Smooth muscle cell (in vitro differentiated cells): ENCODE measurements at regions not wholly inside any gene's neighbourhood (a gene's known extent, or its start where the extent isn't known, plus 50 kb on each side); places are given as distances from the start of the nearest gene placed in this dataset.

ENCODE experiments used
- DNase-seq: peaks from one replicate; lab custom pipeline; 2025; ENCODE audit not compliant: unreplicated experiment; lab: John Stamatoyannopoulos, UW
- H2AFZ ChIP-seq: fragments of 200-600 bp; sonication (generic); 2 replicates; pipeline ENCODE4 v1.6.0; 2016; ENCODE audit warnings: antibody characterized with exemption, low read depth, mild to moderate bottlenecking
- H3F3A ChIP-seq: fragments of 200-600 bp; sonication (generic); 2 replicates; pipeline ENCODE4 v1.6.0; 2017; ENCODE audit warnings: antibody characterized with exemption, low read depth
- H3K27ac ChIP-seq: fragments of 200-600 bp; sonication (generic); 2 replicates; pipeline ENCODE4 v1.5.1; 2016; ENCODE audit warnings: low read depth, mild to moderate bottlenecking
- H3K27me3 ChIP-seq: fragments of 200-600 bp; sonication (generic); 2 replicates; pipeline ENCODE4 v1.6.1; 2016; ENCODE audit warnings: low read depth, mild to moderate bottlenecking
- H3K36me3 ChIP-seq: fragments of 200-600 bp; sonication (generic); 2 replicates; pipeline ENCODE4 v1.5.1; 2016; ENCODE audit warnings: low read depth
- H3K4me1 ChIP-seq: fragments of 200-600 bp; sonication (generic); 2 replicates; pipeline ENCODE4 v1.5.1; 2016; ENCODE audit warnings: low read depth
- H3K4me2 ChIP-seq: fragments of 200-600 bp; sonication (generic); 2 replicates; pipeline ENCODE4 v1.6.0; 2016; ENCODE audit warnings: mild to moderate bottlenecking
- H3K4me3 ChIP-seq: fragments of 200-600 bp; sonication (generic); 2 replicates; pipeline ENCODE4 v1.5.1; 2016; ENCODE audit warnings: mild to moderate bottlenecking
- H3K79me2 ChIP-seq: fragments of 200-600 bp; sonication (generic); 2 replicates; pipeline ENCODE4 v1.6.0; 2016; ENCODE audit warnings: low read depth, mild to moderate bottlenecking
- H3K9ac ChIP-seq: fragments of 200-600 bp; sonication (generic); 2 replicates; pipeline ENCODE4 v1.6.0; 2016; ENCODE audit warnings: low read depth
- H3K9me3 ChIP-seq: fragments of 200-600 bp; sonication (generic); replicated peaks from 2 replicates; pipeline ENCODE4 v1.5.1; 2016; ENCODE audit warnings: low read depth
- H4K20me1 ChIP-seq: fragments of 200-600 bp; sonication (generic); 2 replicates; pipeline ENCODE4 v1.6.0; 2016; ENCODE audit warnings: low read depth
- WGBS: methylation state at CpG from one replicate; pipeline ENCODE4 v1.1.7; 2016; ENCODE audit warnings: low lambda C conversion rate; 5-methylcytosine and 5-hydroxymethylcytosine counted together
- TF ChIP-seq, protein P1 (sequence below): fragments of 200-600 bp; sonication (generic); IDR thresholded peaks from 2 replicates; pipeline ENCODE4 v1.5.1; 2017; ENCODE audit warnings: borderline replicate concordance, mild to moderate bottlenecking, antibody characterized with exemption; ENCODE audit not compliant: insufficient read depth, poor library complexity, severe bottlenecking

DNA sequence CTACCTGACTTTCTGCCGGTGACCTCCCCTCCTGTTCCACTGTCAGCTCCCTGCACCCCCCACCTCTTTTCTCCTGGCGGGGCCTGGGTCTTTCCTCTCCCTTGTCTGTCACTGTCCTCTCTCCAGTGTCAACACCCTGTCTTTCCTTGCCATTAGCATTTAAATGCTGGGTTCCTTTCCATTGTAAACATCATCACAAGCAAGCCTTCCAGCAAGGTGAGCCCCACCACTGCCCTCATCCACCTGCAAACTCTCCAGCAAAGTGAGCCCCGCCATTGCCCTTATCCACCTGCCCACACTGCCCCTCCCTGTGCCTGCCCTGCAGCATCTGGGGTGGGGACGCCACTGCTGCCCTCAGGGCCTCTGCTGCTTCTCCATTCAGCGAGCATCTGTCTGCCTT is 195.0 kb downstream of the ENGASE start:
- TF ChIP-seq, protein P1, sequence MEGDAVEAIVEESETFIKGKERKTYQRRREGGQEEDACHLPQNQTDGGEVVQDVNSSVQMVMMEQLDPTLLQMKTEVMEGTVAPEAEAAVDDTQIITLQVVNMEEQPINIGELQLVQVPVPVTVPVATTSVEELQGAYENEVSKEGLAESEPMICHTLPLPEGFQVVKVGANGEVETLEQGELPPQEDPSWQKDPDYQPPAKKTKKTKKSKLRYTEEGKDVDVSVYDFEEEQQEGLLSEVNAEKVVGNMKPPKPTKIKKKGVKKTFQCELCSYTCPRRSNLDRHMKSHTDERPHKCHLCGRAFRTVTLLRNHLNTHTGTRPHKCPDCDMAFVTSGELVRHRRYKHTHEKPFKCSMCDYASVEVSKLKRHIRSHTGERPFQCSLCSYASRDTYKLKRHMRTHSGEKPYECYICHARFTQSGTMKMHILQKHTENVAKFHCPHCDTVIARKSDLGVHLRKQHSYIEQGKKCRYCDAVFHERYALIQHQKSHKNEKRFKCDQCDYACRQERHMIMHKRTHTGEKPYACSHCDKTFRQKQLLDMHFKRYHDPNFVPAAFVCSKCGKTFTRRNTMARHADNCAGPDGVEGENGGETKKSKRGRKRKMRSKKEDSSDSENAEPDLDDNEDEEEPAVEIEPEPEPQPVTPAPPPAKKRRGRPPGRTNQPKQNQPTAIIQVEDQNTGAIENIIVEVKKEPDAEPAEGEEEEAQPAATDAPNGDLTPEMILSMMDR = no peak
- no peak overlapping the region for H3K9ac ChIP-seq
- no peaks in the 10 kb centered on the region for H3K36me3 ChIP-seq
- no peaks in the 10 kb centered on the region for H4K20me1 ChIP-seq
- 56% methylated on average over 5 of the region's 5 CpGs for WGBS
- no peak overlapping the region for H3K4me2 ChIP-seq
- H3K9me3 ChIP-seq = no peaks in the 10 kb centered on the region
- peaks cover 36% of the 10 kb centered on the region for H3K27me3 ChIP-seq
- no peaks in the 10 kb centered on the region for H3K4me1 ChIP-seq
- H3K79me2 ChIP-seq = no peaks in the 10 kb centered on the region
- no peak overlapping the region for H3K4me3 ChIP-seq
- no peak overlapping the region for H3K27ac ChIP-seq
- no peaks in the 10 kb centered on the region for H3F3A ChIP-seq
- H2AFZ ChIP-seq = no peak overlapping the region
- no peak for DNase-seq

DNA sequence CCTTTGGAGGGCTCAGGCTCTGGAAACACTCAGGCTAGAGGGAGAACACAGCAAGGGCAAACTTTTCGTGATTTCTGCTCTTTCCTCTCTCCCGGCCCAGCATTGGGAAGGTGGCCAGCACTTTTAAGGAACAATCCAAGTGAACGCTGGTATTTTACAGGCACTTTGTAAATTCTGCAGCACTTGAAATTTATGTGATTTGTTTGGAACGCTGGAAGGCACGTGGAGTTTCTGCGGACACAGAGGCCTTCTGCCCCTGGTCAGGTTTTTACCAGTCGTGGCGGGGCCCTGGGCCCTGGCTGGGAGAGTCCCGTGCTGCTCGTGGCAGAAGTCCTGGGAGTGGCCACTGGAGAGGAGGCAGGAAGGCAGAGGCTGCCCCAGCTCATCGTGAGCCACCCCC is 188.6 kb downstream of the ENGASE start:
- WGBS = 90% methylated on average over 11 of the region's 11 CpGs
- no peaks in the 10 kb centered on the region for H3F3A ChIP-seq
- H3K4me1 ChIP-seq = no peaks in the 10 kb centered on the region
- no peak overlapping the region for H3K4me2 ChIP-seq
- H3K79me2 ChIP-seq = no peaks in the 10 kb centered on the region
- no peak overlapping the region for H3K4me3 ChIP-seq
- H3K27ac ChIP-seq = no peak overlapping the region
- H3K27me3 ChIP-seq = peaks cover 18% of the 10 kb centered on the region
- no peaks in the 10 kb centered on the region for H3K9me3 ChIP-seq
- TF ChIP-seq, protein P1 = no peak
- H4K20me1 ChIP-seq = no peaks in the 10 kb centered on the region
- H2AFZ ChIP-seq = no peak overlapping the region
- H3K9ac ChIP-seq = no peak overlapping the region
- H3K36me3 ChIP-seq = no peaks in the 10 kb centered on the region
- no peak for DNase-seq

DNA sequence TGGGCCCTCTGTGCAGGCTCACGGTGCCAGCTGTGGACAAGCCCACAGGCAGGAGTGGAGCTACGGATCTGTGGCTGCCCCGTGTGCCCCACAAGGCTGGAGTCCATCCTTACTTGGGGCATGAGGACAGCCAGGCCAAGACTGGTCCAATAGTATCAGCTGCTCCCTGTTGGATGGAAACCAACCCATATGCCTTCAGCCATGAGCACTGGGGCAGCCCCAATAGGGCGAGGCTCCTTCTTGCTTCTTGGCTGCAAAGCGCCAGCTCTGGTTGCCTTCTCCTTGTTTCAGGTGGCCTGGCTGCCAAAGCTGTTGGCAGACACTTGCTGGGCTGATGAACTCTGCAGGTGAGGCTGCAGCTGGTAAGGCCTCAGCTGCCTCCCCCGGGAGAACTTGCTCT is 188.0 kb downstream of the ENGASE start:
- Histone ChIP-seq H3K4me1 (no peaks in the 10 kb centered on the region), H3K36me3 (no peaks in the 10 kb centered on the region), H2AFZ (no peak overlapping the region), H3K27me3 (peaks cover 15% of the 10 kb centered on the region), H3K4me2 (no peak overlapping the region), H3K9me3 (no peaks in the 10 kb centered on the region), H3K79me2 (no peaks in the 10 kb centered on the region), H3K9ac (no peak overlapping the region), H3K27ac (no peak overlapping the region), H3K4me3 (no peak overlapping the region), H3F3A (no peaks in the 10 kb centered on the region), H4K20me1 (no peaks in the 10 kb centered on the region)
- WGBS = 92% methylated on average over 6 of the region's 6 CpGs
- DNase-seq = no peak
- TF ChIP-seq, protein P1 = no peak

DNA sequence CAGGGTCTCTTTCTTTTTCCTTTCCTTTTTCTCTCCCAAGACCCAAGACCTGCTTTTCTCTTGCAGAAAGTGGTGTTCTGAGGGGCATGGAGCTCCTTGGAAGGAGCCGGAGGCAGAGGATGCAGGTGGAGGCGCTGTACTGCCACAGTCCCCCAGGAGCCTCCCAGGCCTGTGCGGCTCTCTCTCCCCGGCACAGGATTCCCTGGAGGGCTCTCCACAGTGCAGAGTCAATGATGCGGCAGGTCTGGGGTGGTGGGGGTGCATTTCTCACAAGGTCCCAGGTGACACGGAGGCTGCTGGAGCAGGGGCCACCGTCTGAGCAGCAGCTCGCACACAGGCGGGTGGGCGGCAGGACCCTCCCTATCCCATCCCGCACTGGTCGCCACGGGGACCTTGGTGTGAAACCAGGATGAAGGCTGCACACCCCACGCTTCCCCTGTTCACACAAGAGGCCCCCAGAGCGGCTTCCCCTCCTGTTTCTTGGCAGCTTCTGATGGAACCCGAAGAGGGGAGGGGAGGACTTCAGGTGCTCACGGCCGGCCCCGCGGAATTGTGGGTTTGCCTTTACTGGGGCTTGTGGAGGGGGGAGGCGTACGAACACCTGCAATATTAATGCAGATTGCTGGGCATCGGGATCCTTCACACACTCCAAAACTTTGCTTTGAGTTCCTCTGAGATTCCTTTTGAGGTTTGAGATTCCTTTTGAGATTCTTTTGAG is 186.9 kb downstream of the ENGASE start:
- peaks cover 16% of the 10 kb centered on the region for H3K27me3 ChIP-seq
- no peak overlapping the region for H3K4me3 ChIP-seq
- no peak overlapping the region for H3K27ac ChIP-seq
- no peaks in the 10 kb centered on the region for H3K79me2 ChIP-seq
- H3F3A ChIP-seq = no peaks in the 10 kb centered on the region
- H3K4me2 ChIP-seq = no peak overlapping the region
- H3K9me3 ChIP-seq = no peaks in the 10 kb centered on the region
- 88% methylated on average over 23 of the region's 23 CpGs for WGBS
- H3K9ac ChIP-seq = no peak overlapping the region
- H3K4me1 ChIP-seq = no peaks in the 10 kb centered on the region
- TF ChIP-seq, protein P1 = no peak
- H2AFZ ChIP-seq = no peak overlapping the region
- H4K20me1 ChIP-seq = no peaks in the 10 kb centered on the region
- no peaks in the 10 kb centered on the region for H3K36me3 ChIP-seq
- DNase-seq = no peak
